Loucy (cell line): ENCODE measurements at regions not wholly inside any gene's neighbourhood (a gene's known extent, or its start where the extent isn't known, plus 50 kb on each side); places are given as distances from the start of the nearest gene placed in this dataset.

Experiments used
- EZH2phosphoT487 ChIP-seq: fragments of 200-600 bp; IDR thresholded peaks from 2 replicates; pipeline ENCODE4 v1.6.1; 2018; ENCODE audit warnings: antibody characterized with exemption, mild to moderate bottlenecking, moderate library complexity, borderline replicate concordance
- TF ChIP-seq, protein P1 (sequence below): fragments of 200-600 bp; sonication (generic); conservative IDR thresholded peaks from 2 replicates; pipeline ENCODE4 v1.5.1; 2014; ENCODE audit warnings: mild to moderate bottlenecking, antibody characterized with exemption, low read length

DNA sequence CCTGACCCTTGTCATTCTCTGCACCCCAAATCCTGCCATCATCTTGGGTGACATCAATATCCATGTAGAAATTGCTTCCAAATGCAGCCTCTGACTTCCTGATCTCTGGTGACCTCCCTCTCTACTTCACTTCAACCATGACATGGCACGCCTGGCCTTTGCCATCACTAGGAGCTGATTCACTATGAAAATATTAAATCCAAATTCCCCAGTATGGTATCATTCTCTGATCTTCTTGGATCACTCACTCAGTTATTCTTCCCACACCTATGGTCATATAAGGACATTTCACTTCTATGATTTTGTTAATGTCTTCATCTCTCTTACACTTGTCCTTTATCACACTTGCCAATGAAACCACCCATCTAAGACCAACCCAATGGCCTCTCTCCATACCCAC is 73.7 kb upstream of the ODAD2 start:
- TF ChIP-seq, protein P1, sequence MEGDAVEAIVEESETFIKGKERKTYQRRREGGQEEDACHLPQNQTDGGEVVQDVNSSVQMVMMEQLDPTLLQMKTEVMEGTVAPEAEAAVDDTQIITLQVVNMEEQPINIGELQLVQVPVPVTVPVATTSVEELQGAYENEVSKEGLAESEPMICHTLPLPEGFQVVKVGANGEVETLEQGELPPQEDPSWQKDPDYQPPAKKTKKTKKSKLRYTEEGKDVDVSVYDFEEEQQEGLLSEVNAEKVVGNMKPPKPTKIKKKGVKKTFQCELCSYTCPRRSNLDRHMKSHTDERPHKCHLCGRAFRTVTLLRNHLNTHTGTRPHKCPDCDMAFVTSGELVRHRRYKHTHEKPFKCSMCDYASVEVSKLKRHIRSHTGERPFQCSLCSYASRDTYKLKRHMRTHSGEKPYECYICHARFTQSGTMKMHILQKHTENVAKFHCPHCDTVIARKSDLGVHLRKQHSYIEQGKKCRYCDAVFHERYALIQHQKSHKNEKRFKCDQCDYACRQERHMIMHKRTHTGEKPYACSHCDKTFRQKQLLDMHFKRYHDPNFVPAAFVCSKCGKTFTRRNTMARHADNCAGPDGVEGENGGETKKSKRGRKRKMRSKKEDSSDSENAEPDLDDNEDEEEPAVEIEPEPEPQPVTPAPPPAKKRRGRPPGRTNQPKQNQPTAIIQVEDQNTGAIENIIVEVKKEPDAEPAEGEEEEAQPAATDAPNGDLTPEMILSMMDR = no peak
- TF ChIP-seq EZH2phosphoT487 = no peak
